T47D (cell line): ENCODE measurements at regions not wholly inside any gene's neighbourhood (a gene's known extent, or its start where the extent isn't known, plus 50 kb on each side); places are given as distances from the start of the nearest gene placed in this dataset.

ENCODE experiments used
- DNase-seq, 2 experiments: peaks; one replicate each; pipeline versions ENCODE4 v3.0.0 to v3.0.0-alpha.2; 2011 to 2012; ENCODE audit warnings: low read depth in 1 of 2, low spot score in 1 of 2
- JUND ChIP-seq: IDR thresholded peaks from 2 replicates; pipeline ENCODE4 v1.6.1; 2012; ENCODE audit warnings: low read depth
- in situ Hi-C: cut with HindIII; loops from 2 replicates; pipeline ENCODE4 v1.10.0; 2016; ENCODE audit warnings: low sequenced_read_pairs, low pct_unique_long_range_greater_than_20kb

GRCh38 chr3:115423170-115423569, 200.1 kb upstream of the GAP43 start:
- in situ Hi-C loops, result no loop called here
- DNase-seq, result no peak
- TF ChIP-seq JUND, result no peak

GRCh38 chr3:115428841-115429240, 194.5 kb upstream of the GAP43 start:
- in situ Hi-C loops, result no loop called here
- DNase-seq, result no peak
- no peak for TF ChIP-seq JUND

- TF ChIP-seq JUND, result no peak
- no peak for DNase-seq
- in situ Hi-C loops, result no loop called here
These were observed 186.5 kb upstream of the GAP43 start for GRCh38 chr3:115436767-115437301.

GRCh38 chr3:115438799-115439198, 184.5 kb upstream of the GAP43 start:
- no peak for DNase-seq
- in situ Hi-C loops, result no loop called here
- no peak for TF ChIP-seq JUND

- TF ChIP-seq JUND, result no peak
- no peak for DNase-seq
- in situ Hi-C loops, result no loop called here
These were observed 177.8 kb upstream of the GAP43 start for GRCh38 chr3:115445559-115445958.

- no peak for TF ChIP-seq JUND
- no peak for DNase-seq
- in situ Hi-C loops, result no loop called here
These were observed 174.5 kb upstream of the GAP43 start for GRCh38 chr3:115448851-115449250.

GRCh38 chr3:115450036-115450435, 173.3 kb upstream of the GAP43 start:
- TF ChIP-seq JUND, result no peak
- no peak for DNase-seq
- in situ Hi-C loops, result no loop called here

GRCh38 chr3:115464036-115464435, 159.3 kb upstream of the GAP43 start:
- TF ChIP-seq JUND, result no peak
- DNase-seq, result no peak
- in situ Hi-C loops, result no loop called here

- TF ChIP-seq JUND, result no peak
- DNase-seq, result no peak
- in situ Hi-C loops, result no loop called here
These were observed 153.7 kb upstream of the GAP43 start for GRCh38 chr3:115469649-115470048.

- no peak for DNase-seq
- in situ Hi-C loops, result no loop called here
- no peak for TF ChIP-seq JUND
These were observed 153.1 kb upstream of the GAP43 start for GRCh38 chr3:115470254-115470653.

GRCh38 chr3:115475178-115476041, 147.9 kb upstream of the GAP43 start:
- in situ Hi-C loops, result no loop called here
- DNase-seq, result no peak
- TF ChIP-seq JUND, result no peak

GRCh38 chr3:115476472-115476871, 146.8 kb upstream of the GAP43 start:
- no peak for TF ChIP-seq JUND
- in situ Hi-C loops, result no loop called here
- DNase-seq, result no peak

GRCh38 chr3:115478359-115478758, 145.0 kb upstream of the GAP43 start:
- TF ChIP-seq JUND, result no peak
- no peak for DNase-seq
- in situ Hi-C loops, result no loop called here
